ENCODE measurements at regions not wholly inside any gene's neighbourhood (a gene's known extent, or its start where the extent isn't known, plus 50 kb on each side); places are given as distances from the start of the nearest gene placed in this dataset.

DNA sequence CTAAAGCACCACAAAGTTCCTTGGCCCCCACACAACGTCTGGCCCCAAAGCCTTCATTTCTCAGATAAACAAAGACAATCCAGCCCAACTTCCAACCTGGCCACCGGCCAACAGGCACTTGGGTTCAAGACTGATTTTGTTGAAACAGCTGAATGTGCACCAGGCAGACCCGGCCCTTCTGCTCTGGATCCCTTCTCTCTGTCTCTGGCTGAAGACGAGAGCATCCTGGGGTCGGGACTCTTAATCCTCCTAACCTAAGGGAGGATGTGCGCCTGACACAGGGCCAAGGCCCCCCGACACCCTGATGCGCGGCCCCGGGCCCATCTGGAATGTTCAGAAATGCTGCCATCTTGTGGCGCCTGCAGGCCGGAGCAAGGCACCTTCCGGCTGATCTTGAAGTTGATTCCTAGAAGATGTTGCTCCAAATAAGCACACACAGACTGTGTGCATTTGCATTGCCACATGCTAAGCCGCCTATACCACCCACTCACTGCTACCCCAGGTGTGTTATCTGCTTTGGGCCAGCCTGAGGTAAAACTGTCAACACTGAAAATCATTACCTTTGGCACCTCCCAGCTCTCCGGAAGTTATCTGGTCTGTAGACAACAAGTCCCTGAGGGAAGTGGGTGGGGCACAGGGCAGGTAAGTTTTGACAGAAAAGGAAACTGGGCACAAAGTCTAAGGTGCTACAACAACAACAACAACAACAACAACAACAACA, 98.4 kb upstream of the HABP2 start:
- Mint-ChIP-seq H3K27me3 (ENCODE audit: low read depth in 3 of 3) (peaks cover 1 to 25% (median 5%) of the 10 kb centered on the region in 3 donors), H3K36me3 (no peaks in the 10 kb centered on the region), H3K4me3 (peak overlapping the region in 1 of 2 donors; percentile 33), H3K27ac (no peak overlapping the region), H3K9me3 (peaks cover 0 to 4% (median 0%) of the 10 kb centered on the region in 7 donors), H3K4me1 (peaks cover 7% of the 10 kb centered on the region)
- Histone ChIP-seq H3K9me3 (replicated peaks in 1 of 2; ENCODE audit: control insufficient read depth in 1 of 2, insufficient read depth in 1 of 2, low read length in 2 of 2) (no peaks in the 10 kb centered on the region), H3K9ac (ENCODE audit: insufficient read depth, low read length, poor library complexity, severe bottlenecking) (peak overlapping the region; percentile 44), H4K20me1 (ENCODE audit: insufficient read depth, low read length) (no peaks in the 10 kb centered on the region), H3K4me3 (replicated peaks in 1 of 3; ENCODE audit: low read depth in 2 of 3, low read length in 3 of 3) (no peak overlapping the region), H3K27me3 (ENCODE audit: control insufficient read depth in 2 of 2, insufficient read depth in 2 of 2, low read length in 2 of 2) (no peaks in the 10 kb centered on the region), H3K4me2 (replicated peaks; ENCODE audit: extremely low read depth, low read length, poor library complexity, severe bottlenecking) (no peak overlapping the region), H3K4me1 (ENCODE audit: control insufficient read depth in 1 of 2, insufficient read depth in 2 of 2, low read length in 2 of 2) (peaks cover 0 to 4% of the 10 kb centered on the region in 2 donors), H3K36me3 (replicated peaks in 1 of 2; ENCODE audit: control insufficient read depth in 1 of 2, insufficient read depth in 2 of 2, low read length in 2 of 2) (no peaks in the 10 kb centered on the region), H3K27ac (ENCODE audit: low read depth in 1 of 2, low read length in 2 of 2) (no peak overlapping the region), H3K79me2 (ENCODE audit: insufficient read depth, low read length) (no peaks in the 10 kb centered on the region), H2AFZ (ENCODE audit: insufficient read depth, low read depth, low read length, poor library complexity, severe bottlenecking) (peak overlapping the region; percentile 24)
- 12% methylated on average over 13 of the region's 15 CpGs for WGBS (ENCODE audit: insufficient coverage)
- intact Hi-C loops (cut with micrococcal nuclease), result no loop called here
- TF ChIP-seq, protein P1, sequence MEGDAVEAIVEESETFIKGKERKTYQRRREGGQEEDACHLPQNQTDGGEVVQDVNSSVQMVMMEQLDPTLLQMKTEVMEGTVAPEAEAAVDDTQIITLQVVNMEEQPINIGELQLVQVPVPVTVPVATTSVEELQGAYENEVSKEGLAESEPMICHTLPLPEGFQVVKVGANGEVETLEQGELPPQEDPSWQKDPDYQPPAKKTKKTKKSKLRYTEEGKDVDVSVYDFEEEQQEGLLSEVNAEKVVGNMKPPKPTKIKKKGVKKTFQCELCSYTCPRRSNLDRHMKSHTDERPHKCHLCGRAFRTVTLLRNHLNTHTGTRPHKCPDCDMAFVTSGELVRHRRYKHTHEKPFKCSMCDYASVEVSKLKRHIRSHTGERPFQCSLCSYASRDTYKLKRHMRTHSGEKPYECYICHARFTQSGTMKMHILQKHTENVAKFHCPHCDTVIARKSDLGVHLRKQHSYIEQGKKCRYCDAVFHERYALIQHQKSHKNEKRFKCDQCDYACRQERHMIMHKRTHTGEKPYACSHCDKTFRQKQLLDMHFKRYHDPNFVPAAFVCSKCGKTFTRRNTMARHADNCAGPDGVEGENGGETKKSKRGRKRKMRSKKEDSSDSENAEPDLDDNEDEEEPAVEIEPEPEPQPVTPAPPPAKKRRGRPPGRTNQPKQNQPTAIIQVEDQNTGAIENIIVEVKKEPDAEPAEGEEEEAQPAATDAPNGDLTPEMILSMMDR (IDR thresholded peaks at IDR 0.05), result peak; percentile 64
- DNase-seq, result peak in 2 of 3 donors; percentile 7 to 11

DNA sequence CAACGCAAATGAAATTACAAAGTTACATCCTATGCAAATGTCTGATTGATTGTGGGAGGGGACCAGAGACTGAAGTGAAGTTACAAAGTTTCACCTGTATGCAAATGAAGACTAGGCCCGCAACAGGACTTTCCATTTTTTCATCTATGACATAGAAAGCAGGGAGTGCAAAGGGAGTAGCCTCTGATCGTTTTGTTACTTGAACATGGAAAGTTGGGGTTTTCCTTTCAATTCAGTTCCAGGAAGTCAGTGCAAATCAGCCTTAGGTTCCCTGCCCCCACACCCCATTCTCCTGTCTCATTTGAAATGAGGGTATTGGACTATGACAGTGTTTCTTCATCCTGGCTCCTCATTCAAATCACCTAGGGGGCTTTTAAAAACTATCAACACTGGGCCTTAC, 96.9 kb upstream of the HABP2 start:
- H3K9ac ChIP-seq (ENCODE audit: insufficient read depth, low read length, poor library complexity, severe bottlenecking), result no peak overlapping the region
- no peak overlapping the region for H3K27ac Mint-ChIP-seq
- H3K4me1 ChIP-seq (ENCODE audit: control insufficient read depth in 1 of 2, insufficient read depth in 2 of 2, low read length in 2 of 2), result peaks cover 0 to 4% of the 10 kb centered on the region in 2 donors
- peaks cover 0 to 8% of the 10 kb centered on the region in 2 donors for H3K9me3 ChIP-seq (replicated peaks in 1 of 2; ENCODE audit: control insufficient read depth in 1 of 2, insufficient read depth in 1 of 2, low read length in 2 of 2)
- no peaks in the 10 kb centered on the region for H3K79me2 ChIP-seq (ENCODE audit: insufficient read depth, low read length)
- H3K27me3 Mint-ChIP-seq (ENCODE audit: low read depth in 3 of 3), result peaks cover 1 to 16% (median 3%) of the 10 kb centered on the region in 3 donors
- H3K4me2 ChIP-seq (replicated peaks; ENCODE audit: extremely low read depth, low read length, poor library complexity, severe bottlenecking), result no peak overlapping the region
- no peaks in the 10 kb centered on the region for H3K36me3 ChIP-seq (replicated peaks in 1 of 2; ENCODE audit: control insufficient read depth in 1 of 2, insufficient read depth in 2 of 2, low read length in 2 of 2)
- no peaks in the 10 kb centered on the region for H3K36me3 Mint-ChIP-seq
- no peak overlapping the region for H3K27ac ChIP-seq (ENCODE audit: low read depth in 1 of 2, low read length in 2 of 2)
- intact Hi-C loops (cut with micrococcal nuclease), result no loop called here
- H2AFZ ChIP-seq (ENCODE audit: insufficient read depth, low read depth, low read length, poor library complexity, severe bottlenecking), result no peak overlapping the region
- no peak for DNase-seq
- H3K4me3 ChIP-seq (replicated peaks in 1 of 3; ENCODE audit: low read depth in 2 of 3, low read length in 3 of 3), result no peak overlapping the region
- peaks cover 7% of the 10 kb centered on the region for H3K4me1 Mint-ChIP-seq
- H3K4me3 Mint-ChIP-seq, result no peak overlapping the region
- no CpG with 5 or more reads among the region's 3 CpGs for WGBS (ENCODE audit: insufficient coverage)
- TF ChIP-seq, protein P1 (IDR thresholded peaks at IDR 0.05), result no peak
- H3K9me3 Mint-ChIP-seq, result peaks cover 2 to 10% (median 4%) of the 10 kb centered on the region in 7 donors
- H3K27me3 ChIP-seq (ENCODE audit: control insufficient read depth in 2 of 2, insufficient read depth in 2 of 2, low read length in 2 of 2), result no peaks in the 10 kb centered on the region
- H4K20me1 ChIP-seq (ENCODE audit: insufficient read depth, low read length), result no peaks in the 10 kb centered on the region

Measured in CD14-positive monocyte (primary cell).